A673 (cell line): ENCODE measurements at regions not wholly inside any gene's neighbourhood (a gene's known extent, or its start where the extent isn't known, plus 50 kb on each side); places are given as distances from the start of the nearest gene placed in this dataset.
"Not testable (repeated sequence)": the region's sequence is repeated elsewhere in the genome, so short reads cannot be mapped to it uniquely, and the experiment has no call there.

Experiments used
- BruUV-seq: library from RNA; stranded (reverse); fragments of 400-500 nt; replicated peaks from 2 replicates; lab custom pipeline; 2021; lab: Mats Ljungman, UMichigan
- CTCF ChIA-PET: fragments of 300-600 bp; sonication (Branson Sonifier 250); formaldehyde crosslinking; loops from one replicate; lab custom pipeline; 2022; ENCODE audit warnings: antibody characterized with exemption; lab: Charles Lee
- POLR2A ChIA-PET: fragments of 300-600 bp; sonication (Branson Sonifier 250); formaldehyde crosslinking; loops from one replicate; lab custom pipeline; 2022; ENCODE audit warnings: antibody characterized with exemption; ENCODE audit not compliant: low non-redundant PET; lab: Charles Lee
- DNase-seq: peaks from one replicate; pipeline ENCODE4 v3.0.0-alpha.2; 2015; ENCODE audit warnings: low spot score
- H3K27ac ChIP-seq: fragments of 200-600 bp; sonication (generic); 2 replicates; pipeline ENCODE4 v1.5.1; 2016; ENCODE audit warnings: mixed run types, low read depth, mild to moderate bottlenecking, mixed read lengths, antibody characterized with exemption, low read length; ENCODE audit not compliant: poor library complexity, severe bottlenecking
- H3K27me3 ChIP-seq: fragments of 200-600 bp; sonication (generic); replicated peaks from 2 replicates; pipeline ENCODE4 v1.6.1; 2017; ENCODE audit warnings: mixed run types, low read depth, mild to moderate bottlenecking, mixed read lengths, antibody characterized with exemption, low read length; ENCODE audit not compliant: insufficient read depth, poor library complexity
- H3K36me3 ChIP-seq: fragments of 200-600 bp; sonication (generic); 2 replicates; pipeline ENCODE4 v1.6.1; 2016; ENCODE audit warnings: mixed run types, mild to moderate bottlenecking, mixed read lengths, antibody characterized with exemption, low read length; ENCODE audit not compliant: insufficient read depth, poor library complexity, severe bottlenecking
- H3K4me1 ChIP-seq: fragments of 200-600 bp; sonication (generic); 2 replicates; pipeline ENCODE4 v1.6.1; 2017; ENCODE audit warnings: mixed run types, mild to moderate bottlenecking, mixed read lengths, antibody characterized with exemption, low read length; ENCODE audit not compliant: insufficient read depth, poor library complexity, severe bottlenecking
- H3K4me3 ChIP-seq: fragments of 200-600 bp; sonication (generic); 2 replicates; pipeline ENCODE4 v1.5.1; 2016; ENCODE audit warnings: low read depth, mixed run types, mild to moderate bottlenecking, mixed read lengths, low read length; ENCODE audit not compliant: poor library complexity, severe bottlenecking
- H3K9me3 ChIP-seq: fragments of 200-600 bp; sonication (generic); 2 replicates; pipeline ENCODE4 v1.6.1; 2016; ENCODE audit warnings: mixed run types, low read depth, mild to moderate bottlenecking, mixed read lengths, antibody characterized with exemption, low read length; ENCODE audit not compliant: poor library complexity, severe bottlenecking
- EZH2 ChIP-seq: fragments of 200-600 bp; sonication (generic); IDR thresholded peaks from 2 replicates; pipeline ENCODE4 v1.6.1; 2017; ENCODE audit warnings: borderline replicate concordance, low read depth, mild to moderate bottlenecking, mixed read lengths, antibody characterized with exemption, low read length; ENCODE audit not compliant: poor library complexity, severe bottlenecking
- intact Hi-C: fragments of 100-400 bp; cut with micrococcal nuclease; formaldehyde crosslinking; loops from one replicate; pipeline ENCODE4 v1.10.0; 2022; ENCODE audit not compliant: unreplicated experiment
- TF ChIP-seq, protein P1 (sequence below): fragments of 300-800, 200-600 bp; sonication (generic); conservative IDR thresholded peaks from 2 replicates; pipeline ENCODE4 v1.5.1; 2017; ENCODE audit warnings: low read depth, mild to moderate bottlenecking, antibody characterized with exemption, low read length, moderate library complexity, mixed read lengths

DNA sequence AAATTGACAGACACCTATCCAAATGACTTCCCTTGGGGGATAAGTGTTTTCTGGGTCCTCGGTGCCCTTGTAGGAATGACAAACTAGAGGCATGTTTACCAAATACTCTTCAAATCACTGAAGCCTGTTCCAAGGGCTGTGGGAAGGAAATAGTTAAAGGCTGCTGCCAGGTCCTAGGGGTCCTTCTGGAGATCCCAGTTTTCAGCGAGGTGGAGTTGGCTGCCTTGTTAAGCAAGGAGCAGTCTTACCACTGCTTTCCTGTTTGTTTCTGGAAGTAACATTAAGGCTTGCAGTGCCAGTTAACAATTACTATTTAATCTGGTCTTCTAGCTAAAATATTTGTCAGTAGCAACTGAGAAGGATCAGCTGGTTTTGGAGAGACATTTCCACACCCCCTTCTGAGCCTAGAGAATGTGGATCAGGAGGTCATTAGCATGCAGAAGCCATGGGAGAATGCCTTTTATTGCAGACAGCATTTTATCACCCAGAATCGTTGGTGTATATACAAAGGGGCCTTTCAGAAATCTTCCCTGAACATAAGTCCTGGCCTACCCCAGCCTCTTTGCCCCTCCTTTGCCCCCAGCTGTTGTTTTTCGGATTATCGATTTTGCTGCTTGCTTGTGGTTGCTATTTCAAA lies 238.8 kb downstream of the DMAC1 start:
- Histone ChIP-seq H3K27ac (no peak overlapping the region), H3K27me3 (peaks cover 14% of the 10 kb centered on the region), H3K4me1 (no peaks in the 10 kb centered on the region), H3K9me3 (no peaks in the 10 kb centered on the region), H3K4me3 (no peak overlapping the region), H3K36me3 (no peaks in the 10 kb centered on the region)
- TF ChIP-seq, protein P1, sequence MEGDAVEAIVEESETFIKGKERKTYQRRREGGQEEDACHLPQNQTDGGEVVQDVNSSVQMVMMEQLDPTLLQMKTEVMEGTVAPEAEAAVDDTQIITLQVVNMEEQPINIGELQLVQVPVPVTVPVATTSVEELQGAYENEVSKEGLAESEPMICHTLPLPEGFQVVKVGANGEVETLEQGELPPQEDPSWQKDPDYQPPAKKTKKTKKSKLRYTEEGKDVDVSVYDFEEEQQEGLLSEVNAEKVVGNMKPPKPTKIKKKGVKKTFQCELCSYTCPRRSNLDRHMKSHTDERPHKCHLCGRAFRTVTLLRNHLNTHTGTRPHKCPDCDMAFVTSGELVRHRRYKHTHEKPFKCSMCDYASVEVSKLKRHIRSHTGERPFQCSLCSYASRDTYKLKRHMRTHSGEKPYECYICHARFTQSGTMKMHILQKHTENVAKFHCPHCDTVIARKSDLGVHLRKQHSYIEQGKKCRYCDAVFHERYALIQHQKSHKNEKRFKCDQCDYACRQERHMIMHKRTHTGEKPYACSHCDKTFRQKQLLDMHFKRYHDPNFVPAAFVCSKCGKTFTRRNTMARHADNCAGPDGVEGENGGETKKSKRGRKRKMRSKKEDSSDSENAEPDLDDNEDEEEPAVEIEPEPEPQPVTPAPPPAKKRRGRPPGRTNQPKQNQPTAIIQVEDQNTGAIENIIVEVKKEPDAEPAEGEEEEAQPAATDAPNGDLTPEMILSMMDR, result no peak
- no peak for TF ChIP-seq EZH2
- intact Hi-C loops, result no loop called here
- peak; percentile 24 for DNase-seq
- BruUV-seq, result no TSS peak
- POLR2A ChIA-PET, result no interaction called here
- CTCF ChIA-PET, result no interaction called here

DNA sequence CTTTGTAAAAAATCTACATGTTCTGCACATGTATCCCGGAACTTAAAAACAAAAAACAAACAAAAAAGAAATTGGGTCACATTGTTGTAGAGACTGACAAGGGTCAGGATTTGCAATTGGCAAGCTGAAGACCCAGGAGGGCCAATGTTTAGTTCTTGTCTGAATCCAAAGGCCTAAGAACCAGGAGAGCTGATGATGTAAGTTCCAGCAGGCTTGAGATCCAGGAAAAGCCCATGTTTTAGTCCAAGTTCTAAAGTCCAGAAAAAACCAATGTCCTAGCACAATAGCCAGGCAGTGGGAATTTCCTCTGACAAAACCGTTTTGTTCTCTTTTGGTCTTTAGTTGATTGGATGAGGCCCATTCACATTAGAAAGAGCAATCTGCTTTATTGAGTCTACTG lies 244.9 kb downstream of the DMAC1 start:
- ChIA-PET CTCF (no interaction called here), POLR2A (no interaction called here)
- TF ChIP-seq, protein P1, result no peak
- TF ChIP-seq EZH2, result no peak
- Histone ChIP-seq H3K4me3 (no peak overlapping the region), H3K9me3 (no peaks in the 10 kb centered on the region), H3K36me3 (no peaks in the 10 kb centered on the region), H3K27ac (no peak overlapping the region), H3K4me1 (no peaks in the 10 kb centered on the region), H3K27me3 (no peaks in the 10 kb centered on the region)
- DNase-seq, result no peak
- intact Hi-C loops, result no loop called here
- no TSS peak for BruUV-seq

DNA sequence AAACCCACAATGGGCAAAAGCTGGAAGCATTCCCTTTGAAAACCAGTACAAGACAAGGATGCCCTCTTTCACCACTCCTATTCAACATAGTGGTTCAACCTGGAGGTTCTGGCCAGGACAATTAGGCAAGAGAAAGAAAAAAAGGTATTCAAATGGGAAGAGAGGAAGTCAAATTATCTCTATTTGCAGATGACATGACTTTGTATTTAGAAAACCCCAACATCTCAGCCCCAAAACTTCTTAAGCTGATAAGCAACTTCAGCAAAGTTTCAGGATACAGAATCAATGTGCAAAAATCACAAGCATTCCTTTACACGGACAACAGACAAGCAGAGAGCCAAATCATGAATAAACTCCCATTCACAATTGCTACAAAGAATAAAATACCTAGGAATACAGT lies 246.9 kb downstream of the DMAC1 start:
- H3K4me1 ChIP-seq, H3K4me3 ChIP-seq, intact Hi-C loops, H3K9me3 ChIP-seq, H3K27ac ChIP-seq, DNase-seq, BruUV-seq, H3K36me3 ChIP-seq, POLR2A ChIA-PET, H3K27me3 ChIP-seq, CTCF ChIA-PET: not testable (repeated sequence)

DNA sequence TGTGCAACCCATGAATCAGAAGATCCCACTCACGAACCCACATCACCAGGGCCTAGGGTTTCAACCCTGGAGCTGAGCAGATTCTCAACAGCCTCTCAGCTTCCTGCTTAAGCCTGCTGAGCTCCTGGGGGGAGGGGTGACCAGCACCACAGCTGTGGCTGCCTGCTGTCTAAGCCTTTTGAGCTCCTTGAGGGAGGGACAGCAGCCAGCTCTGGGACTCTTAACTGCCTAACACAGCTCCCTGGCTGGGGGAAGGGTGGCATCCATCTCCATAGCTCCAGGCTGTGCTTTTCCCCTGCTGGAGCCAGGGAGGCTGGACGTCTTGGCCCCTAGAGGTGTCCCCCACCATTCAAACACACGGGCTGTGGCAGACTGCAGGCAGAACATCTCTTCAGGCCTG lies 250.3 kb downstream of the DMAC1 start:
- DNase-seq, result peak; percentile 82
- Histone ChIP-seq H3K4me3 (no peak overlapping the region), H3K9me3 (no peaks in the 10 kb centered on the region), H3K4me1 (no peaks in the 10 kb centered on the region), H3K36me3 (no peaks in the 10 kb centered on the region), H3K27ac (no peak overlapping the region), H3K27me3 (peaks cover 2% of the 10 kb centered on the region)
- intact Hi-C loops, result no loop called here
- POLR2A ChIA-PET, result no interaction called here
- CTCF ChIA-PET, result no interaction called here
- TF ChIP-seq EZH2, result no peak
- TF ChIP-seq, protein P1, result no peak
- no TSS peak for BruUV-seq
